CD4-positive, alpha-beta T cell treated with Interleukin-2 at 100 ng/mL for 4 hours (primary cell): ENCODE measurements at regions not wholly inside any gene's neighbourhood (a gene's known extent, or its start where the extent isn't known, plus 50 kb on each side); places are given as distances from the start of the nearest gene placed in this dataset.
"Not testable (repeated sequence)": the region's sequence is repeated elsewhere in the genome, so short reads cannot be mapped to it uniquely, and the experiment has no call there.

ENCODE experiments used
- DNase-seq: peaks from one replicate; pipeline ENCODE4 v3.0.0-alpha.2; 2020; ENCODE audit warnings: low spot score

DNA sequence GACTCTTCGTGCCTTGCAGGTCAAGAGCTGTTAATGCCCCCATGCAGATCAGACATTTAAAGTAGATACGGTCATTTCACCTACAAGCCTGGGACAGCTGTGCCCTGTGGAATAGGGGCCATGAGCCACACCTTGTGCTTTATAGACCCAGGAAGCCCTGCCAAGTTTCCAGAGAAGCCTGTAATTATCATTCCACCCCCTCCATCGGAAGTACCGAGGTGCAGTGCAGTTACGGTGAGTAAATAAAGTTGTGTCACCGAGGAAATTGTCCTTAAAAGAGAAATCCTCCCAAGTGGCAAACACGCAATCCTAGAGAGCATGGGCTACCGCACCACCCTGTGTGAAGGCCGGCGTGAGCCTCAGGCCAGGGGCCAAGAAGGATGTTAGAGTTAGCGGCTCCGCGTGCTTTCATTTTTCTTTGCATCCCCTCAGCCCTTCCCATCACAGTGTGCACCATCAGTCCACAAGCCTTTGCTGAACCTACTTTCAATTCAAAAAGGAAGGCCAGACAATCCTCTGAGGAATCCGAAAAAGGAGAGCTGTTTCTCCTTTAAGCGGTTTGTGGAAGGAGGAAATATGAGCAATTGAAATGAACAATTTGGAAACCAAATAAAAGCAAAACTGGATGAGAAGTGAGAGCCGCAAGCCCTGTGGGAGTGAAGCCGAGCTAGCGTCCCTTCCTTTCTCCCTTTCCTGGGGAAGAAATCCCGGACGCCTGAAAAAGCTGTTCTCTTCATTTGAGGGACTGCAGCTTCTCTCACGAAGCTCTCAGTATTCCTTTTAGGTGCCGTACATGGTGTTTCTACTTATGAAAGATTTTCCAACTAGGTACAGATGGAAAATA is 183.3 kb upstream of the PDE10A start:
- no peak for DNase-seq

DNA sequence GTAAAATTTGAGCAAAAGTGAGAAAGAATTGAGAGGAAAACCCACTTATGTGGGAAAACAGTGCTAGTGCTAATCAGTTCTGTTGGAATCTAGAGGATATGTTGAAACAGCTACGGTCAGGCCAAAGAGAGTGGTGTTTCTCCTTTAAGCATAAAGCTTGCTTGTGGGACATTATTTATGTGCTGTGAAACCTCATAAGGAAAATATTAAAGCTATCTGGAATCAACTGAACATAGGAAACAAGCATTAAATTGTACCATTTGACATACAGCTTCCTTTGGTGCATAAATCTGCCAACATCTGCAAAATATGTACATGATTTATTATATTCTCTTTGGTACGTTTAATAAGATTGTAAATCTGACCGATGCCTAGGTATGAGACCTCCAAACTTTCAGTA is 182.5 kb upstream of the PDE10A start:
- no peak for DNase-seq

DNA sequence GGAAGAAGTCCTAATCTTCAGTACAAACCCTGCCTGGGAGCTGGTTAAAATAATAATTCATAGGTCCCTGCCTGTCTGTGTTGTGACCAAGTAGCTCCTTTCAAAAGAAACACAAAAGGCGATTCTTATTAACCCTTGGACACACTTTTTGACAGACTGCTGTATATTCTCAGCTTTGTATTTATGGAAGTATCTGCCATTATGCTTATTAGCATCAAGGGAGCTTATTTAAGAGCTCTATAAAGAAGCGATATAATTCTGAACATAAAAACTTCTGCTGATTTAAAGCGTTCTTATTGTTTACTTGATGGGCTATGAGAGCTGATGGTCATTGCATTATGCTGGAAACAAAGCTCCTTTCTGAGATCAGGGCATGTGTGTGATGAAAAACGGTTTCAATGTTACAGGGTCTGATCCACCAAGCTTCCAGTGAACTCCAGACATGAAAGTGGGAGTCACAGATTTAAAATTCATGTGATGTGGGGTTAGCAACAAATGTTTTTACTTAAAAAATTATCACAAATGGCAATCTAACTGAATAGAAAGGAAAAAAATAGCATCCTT is 181.8 kb upstream of the PDE10A start:
- no peak for DNase-seq

DNA sequence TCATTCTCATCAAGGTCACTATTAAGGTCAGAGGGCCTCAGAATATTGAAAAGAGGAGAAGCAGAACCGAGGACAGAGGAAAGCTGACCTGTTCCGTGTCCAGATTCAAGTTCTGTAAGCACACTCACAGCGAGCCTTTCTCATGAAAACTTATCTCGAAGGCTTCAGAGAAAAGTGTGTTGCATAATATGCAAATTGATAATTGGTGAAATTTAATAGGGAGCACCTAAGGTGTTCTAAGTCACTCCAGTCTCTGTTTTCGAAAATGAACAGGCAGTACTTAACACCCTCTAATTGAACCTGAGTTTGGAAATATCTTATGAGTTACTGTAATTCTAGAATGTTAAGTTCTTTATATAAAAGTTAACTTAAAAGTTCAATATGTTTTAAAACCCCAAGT is 181.2 kb upstream of the PDE10A start:
- DNase-seq: no peak

DNA sequence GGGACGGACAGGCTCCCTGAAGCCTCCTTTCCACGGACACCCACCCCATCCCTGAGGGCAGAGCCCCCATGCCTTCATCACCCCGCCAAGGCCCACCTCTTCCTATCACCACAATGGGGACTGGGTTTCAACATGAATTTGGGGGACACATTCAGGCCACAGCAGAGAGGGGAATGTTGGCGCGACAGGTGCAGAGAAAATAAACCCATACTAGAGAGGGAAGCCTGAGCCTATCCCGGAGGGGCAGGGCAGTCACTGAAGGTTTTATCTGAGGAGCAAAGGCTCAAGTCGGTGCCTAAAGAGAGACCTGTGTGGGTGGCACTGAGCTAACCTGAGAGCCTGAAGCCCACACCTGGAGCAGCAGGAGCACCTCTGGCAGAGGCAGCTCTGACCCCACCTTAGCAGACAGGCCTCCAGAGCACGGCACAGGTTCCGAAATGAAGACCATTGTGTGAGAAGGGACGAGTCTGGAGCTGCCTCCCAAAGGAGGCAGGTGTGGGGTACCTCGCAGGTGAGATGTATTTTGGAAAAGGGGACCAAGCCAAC is 180.6 kb upstream of the PDE10A start:
- DNase-seq: no peak

DNA sequence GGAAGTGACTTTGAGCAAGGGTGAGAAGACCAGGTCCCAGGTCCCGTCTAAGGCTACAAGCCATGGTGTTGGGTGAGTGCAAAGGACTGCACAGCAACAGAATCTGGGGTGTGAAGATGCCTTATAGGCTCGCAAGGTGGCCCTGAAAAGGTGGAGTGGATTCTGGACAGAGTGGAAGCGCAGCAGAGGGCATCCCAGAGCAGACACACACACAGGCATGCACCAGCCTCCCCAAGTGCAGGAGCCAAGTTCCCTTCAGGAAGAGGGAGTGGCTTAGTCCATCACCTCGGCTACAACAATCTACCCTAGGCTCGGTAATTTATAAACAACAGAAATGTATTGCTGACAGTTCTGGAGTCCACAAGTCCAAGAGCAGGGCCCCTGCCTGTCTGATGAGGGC is 180.1 kb upstream of the PDE10A start:
- no peak for DNase-seq

DNA sequence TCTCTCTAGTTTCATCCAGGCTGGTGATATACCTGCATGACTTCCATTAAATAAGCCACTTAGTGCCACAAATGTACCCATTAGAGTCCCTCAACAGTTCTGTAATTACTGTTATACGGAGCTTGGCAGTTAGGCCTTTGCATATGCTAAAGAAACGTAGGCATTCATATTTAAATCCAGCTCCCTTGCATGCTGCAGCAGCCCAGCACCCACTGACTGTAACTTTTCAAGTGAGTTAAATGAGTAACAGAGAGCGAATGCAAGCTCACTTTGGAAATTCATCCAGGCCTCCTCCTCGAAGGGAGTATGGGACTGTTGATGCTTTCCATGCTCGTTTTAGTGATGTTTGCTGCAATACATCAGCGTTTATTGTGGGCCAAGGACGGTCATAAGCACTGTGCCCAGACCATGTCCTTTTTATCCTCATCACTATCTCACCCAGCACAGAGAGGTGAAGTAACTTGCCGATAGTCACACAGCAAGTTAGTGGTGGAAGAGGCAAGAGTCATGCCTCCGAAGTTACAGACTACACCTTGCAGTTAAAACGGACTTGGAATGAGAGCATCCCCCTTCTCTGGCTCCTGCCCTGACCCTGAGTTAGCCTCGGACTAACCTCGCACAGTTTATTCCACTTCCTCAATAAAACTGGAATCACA is 179.4 kb upstream of the PDE10A start:
- no peak for DNase-seq

DNA sequence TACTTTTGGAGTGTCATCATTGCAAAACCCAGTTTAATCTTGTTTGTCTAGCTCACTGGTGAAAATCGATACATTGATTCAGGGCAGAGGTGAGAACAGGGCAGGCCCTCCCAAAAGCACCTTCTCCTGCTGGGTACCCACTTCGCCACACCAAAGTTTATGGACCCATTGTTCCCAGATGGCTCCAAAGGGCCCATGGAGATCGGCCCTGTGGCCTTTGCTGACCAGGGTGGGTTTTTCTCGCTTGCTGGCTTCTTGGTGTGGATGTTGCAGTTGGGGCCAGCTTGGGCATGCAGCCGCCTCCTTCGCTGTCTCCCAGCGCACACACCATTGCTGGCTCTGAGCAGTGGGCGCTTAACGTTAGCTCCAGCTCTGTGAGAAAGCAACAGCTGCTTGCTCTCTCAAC is 178.1 kb upstream of the PDE10A start:
- DNase-seq: no peak

DNA sequence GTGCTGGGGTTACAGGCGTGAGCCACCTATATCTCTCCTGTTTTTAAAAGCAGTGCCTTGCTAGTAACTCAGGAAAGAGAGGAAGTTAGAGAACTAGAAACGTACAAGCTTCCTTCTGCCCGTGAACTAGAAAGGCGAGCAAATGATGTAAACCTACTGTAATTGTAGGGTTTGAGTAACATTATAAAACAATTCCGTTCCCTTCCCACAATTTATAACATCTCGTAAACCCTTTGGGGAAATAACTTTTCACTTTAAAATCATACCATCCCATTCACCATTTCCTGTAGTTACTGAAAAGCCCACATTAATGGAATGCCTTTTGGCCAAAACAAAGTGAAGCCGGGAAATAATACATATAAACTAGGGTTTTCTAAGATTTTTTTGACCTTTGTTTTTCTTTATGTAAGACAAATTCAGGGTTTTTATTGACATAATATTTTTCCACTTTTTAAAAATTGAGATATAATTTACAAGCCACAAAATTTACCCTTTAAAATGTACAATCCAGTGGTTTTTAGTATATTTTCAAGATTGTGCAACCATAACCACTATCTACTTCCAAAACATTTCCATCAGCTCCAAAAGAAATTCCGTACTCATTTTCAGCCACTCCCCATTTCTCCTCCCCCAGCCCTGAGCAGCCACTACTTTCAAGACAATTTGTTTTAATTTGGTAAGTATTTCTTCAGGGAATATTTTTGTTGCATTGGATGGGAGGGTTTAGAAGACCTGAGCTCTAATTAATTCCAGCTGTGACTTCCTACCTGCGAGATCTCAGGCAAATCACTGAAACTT is 175.1 kb upstream of the PDE10A start:
- DNase-seq: no peak

DNA sequence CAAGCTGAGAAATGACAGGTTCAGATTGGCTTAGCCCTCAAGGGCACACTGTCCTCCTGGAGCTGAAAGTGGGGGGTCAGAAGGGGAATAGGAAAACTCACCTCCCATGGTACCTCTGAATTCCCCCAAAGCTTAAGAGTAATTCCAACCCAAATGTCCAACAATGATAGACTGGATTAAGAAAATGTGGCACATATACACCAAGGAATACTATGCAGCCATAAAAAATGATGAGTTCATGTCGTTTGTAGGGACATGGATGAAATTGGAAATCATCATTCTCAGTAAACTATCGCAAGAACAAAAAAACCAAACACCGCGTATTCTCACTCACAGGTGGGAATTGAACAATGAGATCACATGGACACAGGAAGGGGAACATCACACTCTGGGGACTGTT is 173.6 kb upstream of the PDE10A start:
- DNase-seq: not testable (repeated sequence)

DNA sequence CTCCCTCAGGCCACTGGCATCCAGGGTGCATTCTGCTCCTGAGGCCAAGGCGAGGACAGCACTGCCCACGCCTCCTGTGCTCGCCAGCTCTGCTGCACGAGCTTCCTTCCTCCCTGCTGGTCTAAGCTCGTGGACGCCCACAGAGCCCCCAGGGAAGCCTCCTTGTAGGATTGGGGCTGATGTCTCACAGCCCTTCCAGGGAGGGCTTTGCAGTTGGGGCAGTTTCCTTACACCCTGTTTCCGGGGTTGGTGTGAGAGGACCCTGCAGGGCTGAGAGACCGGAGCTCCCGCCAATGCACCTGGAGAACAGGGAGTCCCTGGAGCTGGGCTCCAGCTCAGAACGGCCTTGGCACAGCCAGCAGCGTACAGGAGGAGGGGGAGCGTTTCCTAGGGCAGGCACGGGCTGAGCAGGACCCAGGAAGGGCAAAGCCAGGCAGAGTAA is 172.4 kb upstream of the PDE10A start:
- no peak for DNase-seq

DNA sequence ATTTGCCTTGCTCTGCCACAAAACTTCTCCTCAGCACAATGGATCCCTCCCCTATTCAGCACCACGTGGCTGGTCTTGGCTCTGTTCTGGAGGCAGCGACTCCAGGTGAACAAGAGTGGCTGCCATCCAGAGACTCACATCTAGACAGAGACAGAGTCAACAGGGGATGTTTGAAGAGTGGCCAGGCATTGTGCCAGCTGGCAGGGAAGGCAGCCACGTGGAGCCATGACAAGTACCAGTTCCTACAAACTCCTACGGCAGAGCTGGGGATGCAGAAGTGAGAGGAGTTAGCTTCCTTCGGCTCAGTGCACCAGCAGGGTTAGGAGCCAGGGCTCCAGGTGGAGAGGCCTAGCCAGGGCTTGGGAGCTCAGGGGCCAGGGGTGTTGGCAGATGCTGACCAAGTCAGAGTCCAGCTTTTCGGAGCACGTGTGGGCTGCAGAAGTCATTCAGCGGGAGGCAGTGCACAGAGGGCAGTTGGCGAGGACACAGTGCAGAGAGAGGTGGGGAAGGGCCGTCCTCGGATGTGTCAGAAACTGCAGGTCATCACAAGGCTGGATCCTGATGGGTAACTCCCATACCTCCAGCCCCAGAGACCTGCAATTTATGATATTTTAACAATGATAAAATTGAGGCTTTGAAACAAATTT is 171.7 kb upstream of the PDE10A start:
- no peak for DNase-seq

DNA sequence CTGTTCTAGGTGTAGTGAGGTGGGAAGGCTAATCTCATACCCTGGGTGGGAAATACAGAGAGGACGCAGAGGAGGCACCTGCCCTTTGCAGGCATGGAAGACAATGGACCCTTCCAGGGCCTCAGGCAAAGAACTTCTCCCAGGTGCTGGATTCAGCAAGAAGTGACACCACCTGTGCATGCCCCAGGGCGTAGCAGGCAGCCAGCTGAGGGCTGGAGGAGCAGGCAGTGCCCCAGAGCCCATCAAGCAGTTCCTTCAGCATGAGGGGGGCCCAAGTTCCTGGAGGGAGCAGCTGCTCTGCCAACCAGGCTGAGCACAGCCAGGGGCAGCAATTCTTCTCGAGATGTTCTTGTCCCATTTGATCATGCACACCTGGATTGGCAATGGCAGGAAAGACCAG is 170.3 kb upstream of the PDE10A start:
- DNase-seq: no peak

DNA sequence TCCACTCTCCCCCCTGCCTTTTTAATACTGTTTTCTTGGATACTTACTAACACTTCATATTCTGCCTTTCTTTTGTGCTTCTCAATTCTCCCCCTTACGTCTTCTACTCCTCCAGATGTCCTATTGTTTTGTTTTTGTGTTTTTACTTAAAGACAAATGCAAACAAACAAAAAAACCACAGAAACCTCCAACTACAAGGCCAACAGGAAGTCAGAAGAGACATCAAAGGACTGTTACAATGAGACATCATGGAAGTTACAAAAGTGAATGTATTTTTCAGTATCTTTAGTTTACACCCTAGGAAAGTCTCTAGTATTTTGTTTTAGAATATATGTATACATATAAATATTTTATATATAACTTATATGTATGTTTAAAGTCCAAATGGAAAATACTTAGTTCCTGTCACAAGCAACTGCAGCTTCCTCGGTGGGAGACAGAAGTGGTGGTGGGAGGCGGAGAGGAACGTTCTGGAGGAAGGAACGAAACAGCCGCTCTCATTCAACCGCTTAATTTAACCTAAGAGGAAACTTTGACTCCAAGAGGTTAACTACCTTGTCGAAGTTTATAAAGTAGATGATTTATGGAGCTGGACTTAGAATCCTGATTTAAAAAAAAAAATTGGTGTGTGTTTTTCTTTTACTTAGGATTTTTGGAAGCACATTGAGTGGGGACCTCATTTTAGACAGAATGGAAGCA is 168.9 kb upstream of the PDE10A start:
- no peak for DNase-seq

DNA sequence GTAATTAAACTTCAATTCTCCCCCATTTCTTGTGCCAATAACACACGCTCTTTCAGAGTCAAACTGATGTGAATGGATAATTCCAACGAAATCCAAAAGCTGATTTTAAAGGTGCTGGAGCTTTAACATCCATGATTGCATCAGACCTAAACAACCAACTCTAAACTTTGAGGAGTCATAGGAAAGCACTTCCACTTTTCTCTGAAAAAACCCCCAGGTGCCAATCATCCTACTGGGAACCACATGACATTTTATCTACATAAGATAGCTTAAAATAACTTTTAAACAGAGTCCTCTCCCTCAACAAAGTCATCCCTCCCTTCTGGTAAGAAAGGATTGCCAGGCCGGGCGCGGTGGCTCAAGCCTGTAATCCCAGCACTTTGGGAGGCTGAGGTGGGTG is 167.7 kb upstream of the PDE10A start:
- DNase-seq: no peak

DNA sequence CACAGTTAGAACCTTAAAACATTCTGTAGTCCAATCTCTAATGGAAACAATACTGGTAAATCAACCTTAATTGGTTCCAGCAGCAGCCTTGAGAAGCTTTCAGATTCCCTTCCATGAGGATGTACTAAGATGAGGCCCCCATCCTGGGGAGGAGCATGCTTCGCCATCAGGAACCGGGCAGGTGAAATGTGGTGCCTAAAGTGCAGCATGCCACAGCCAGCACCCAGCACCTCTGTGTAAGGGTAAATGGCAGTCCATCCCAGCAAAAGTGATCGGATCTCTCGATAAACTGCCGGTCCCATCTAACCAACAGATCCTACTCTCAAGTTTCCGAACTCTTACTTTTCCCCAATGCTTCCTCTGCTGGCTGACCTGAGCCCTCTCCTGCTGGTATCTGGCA is 166.3 kb upstream of the PDE10A start:
- no peak for DNase-seq

DNA sequence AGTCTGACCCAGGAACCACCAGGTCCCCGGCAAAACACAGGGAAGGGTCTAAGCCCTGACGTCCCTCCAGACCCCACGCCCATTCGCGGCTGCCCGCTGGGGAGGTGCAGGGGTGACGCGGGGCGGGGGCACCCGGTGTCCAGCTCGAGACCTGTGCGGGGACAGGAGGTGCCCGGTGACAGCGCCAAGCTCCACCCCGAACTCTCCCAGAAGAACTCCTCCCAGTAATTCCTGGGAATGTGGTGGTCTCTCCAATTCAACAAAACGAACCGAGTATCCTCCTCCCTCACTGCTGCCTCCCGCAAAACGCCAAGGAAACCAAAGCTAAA is 164.1 kb upstream of the PDE10A start:
- no peak for DNase-seq

DNA sequence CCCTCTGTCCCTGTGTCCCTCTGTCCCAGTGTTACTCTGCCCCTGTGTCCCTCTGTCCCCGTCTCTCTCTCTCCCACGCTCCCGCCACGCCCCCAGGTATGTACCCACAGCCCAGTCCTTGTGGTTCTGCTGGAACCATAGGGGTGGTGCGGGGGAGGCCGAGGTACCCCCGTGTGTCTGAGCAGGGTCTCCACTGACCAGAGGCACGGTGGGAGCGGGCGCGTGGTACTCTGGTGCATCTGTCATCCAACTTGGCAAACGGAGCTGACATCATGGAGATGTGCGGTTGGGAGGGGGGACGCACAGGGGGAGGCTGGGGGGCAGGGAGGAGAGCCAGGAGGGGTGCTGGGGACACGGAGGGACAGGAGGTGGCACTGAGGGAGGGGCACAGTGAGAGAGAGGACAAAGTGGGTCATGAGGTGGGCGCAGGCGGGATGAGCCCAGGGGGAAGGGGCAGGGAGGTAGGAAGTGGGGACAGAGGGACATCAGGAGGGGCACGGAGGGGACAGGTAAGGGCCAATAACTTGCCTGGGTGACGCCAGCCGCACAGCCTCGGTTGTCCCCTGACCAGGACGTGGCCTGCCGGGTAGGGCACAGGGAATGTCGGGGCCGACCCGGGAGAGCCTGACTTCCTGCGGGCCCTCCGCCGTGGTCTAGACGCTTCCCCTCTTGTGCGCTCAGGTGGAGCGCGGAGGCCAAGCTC is 163.6 kb upstream of the PDE10A start:
- no peak for DNase-seq

DNA sequence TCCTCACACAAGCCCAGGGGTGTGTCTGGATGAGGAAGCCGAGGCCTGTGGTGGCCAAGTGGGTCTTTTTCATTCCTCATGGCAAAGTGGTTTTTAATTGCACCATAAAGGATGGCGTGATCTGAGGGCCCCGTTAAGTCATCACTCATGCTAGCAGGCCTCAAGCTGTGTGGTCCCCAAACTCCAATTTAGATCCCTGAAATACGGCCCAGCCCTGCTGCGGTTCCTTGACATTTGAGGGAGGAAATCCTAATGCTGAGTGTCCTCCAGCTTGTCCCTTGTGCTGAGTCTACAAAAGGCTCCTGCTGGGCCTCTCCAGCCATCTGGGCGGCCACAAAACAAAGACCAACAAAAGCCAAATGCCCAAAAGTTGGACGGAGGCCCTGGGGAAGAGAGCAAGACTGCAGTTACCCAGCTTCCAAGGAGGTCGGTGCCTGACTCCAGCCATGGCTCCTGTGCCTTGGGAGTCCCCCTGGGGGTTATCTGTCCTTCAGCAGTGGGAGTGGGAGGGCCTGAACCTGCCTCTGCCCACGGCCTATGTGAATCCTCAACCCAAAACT is 162.3 kb upstream of the PDE10A start:
- DNase-seq: no peak

DNA sequence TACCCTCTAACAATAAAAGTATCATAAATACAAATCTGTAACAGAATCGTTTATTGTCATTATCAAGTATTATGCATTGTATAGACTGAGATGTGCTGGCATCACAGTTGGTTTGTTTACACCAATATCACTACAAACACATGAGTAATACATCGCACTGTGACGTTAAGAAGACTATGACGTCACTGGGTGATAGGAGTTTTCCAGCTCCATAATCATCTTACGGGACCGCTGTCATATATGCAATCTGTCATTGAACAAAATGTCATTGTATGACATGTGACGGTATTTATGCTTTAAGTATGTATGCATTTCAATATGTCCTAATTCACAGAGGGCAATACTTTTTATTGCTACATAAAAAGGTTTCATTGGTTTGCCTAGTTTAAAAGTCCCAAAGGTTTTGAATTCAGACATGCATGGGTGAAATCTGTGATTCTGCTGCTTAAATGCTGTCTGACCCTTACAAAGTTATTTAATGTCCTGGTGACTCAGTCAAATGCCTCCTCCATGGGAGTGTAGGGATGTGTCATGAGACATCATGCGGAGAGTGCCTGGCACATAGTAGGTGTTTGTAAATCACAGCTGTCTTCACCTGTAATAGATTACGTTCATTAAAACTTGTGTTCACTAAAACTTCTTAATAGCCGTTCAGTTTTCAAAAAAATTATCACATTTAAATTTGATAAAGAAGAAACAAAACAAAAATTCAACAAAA is 160.7 kb upstream of the PDE10A start:
- no peak for DNase-seq
